ENCODE measurements at regions not wholly inside any gene's neighbourhood (a gene's known extent, or its start where the extent isn't known, plus 50 kb on each side); places are given as distances from the start of the nearest gene placed in this dataset.

DNA sequence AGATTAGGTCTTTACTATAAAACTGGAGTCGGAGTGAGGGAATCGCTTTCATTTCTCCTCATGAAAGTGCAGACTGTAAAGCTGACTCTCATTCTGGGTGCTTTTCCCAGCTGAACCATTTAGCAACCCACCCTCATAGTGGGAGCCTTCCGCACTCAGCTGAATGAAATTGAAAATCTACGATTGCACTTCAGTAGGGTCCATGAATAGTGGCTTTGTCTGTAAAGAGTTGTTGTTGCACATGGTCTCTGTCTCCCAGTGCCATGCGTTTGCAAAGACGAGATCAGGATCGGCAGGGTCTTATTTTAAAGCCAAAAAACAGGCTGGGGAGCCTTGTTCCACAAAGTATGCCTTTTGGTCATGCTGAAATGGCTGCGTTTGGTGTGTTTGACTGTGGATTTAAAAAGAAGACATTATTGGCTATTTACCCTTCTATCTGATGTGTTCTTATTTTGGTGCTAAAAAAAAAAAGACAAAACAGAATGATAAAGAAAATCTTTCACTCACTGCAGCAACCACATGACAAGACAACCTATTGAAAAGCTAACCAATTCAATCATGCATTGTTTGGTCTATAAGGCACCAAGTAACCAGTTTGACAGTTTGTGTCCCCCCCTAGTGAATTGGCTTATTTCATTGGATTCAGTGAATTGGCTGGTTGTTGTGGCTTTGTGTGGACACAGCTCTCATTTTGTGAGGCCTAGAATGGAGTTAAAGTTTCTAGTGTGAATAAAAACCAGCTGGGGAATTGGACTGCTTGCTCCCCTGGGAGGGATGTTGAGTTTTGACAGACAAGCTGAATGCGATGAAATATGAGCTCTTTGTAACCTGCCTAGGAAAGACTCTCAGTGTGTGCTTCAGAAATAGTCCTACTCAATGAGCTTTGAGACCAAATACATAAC, 65.6 kb downstream of the ARHGAP35 start:
- Histone ChIP-seq H3K4me2 (ENCODE audit: insufficient read depth, low read length) (no peak overlapping the region), H3K27me3 (ENCODE audit: insufficient read depth, low read length, poor library complexity) (no peaks in the 10 kb centered on the region), H3K4me1 (ENCODE audit: insufficient read depth, low read length) (no peaks in the 10 kb centered on the region), H3K36me3 (ENCODE audit: insufficient read depth, low read length) (peaks cover 44% of the 10 kb centered on the region), H4K20me1 (ENCODE audit: insufficient read depth, low read length) (peaks cover 57% of the 10 kb centered on the region), H3K27ac (ENCODE audit: low read length) (no peak overlapping the region), H3K9me3 (ENCODE audit: insufficient read depth, low read length, severe bottlenecking) (no peaks in the 10 kb centered on the region), H3K4me3 (ENCODE audit: low read depth in 1 of 2, low read length in 2 of 2) (no peak overlapping the region), H3K9ac (ENCODE audit: low read depth, low read length) (no peak overlapping the region), H3K79me2 (ENCODE audit: insufficient read depth, low read length) (peaks cover 92% of the 10 kb centered on the region), H2AFZ (ENCODE audit: low read depth, low read length) (no peak overlapping the region)
- ATAC-seq (ENCODE audit: insufficient read depth, low read depth) (no peak), DNase-seq (no peak)
- TF ChIP-seq, protein P1, sequence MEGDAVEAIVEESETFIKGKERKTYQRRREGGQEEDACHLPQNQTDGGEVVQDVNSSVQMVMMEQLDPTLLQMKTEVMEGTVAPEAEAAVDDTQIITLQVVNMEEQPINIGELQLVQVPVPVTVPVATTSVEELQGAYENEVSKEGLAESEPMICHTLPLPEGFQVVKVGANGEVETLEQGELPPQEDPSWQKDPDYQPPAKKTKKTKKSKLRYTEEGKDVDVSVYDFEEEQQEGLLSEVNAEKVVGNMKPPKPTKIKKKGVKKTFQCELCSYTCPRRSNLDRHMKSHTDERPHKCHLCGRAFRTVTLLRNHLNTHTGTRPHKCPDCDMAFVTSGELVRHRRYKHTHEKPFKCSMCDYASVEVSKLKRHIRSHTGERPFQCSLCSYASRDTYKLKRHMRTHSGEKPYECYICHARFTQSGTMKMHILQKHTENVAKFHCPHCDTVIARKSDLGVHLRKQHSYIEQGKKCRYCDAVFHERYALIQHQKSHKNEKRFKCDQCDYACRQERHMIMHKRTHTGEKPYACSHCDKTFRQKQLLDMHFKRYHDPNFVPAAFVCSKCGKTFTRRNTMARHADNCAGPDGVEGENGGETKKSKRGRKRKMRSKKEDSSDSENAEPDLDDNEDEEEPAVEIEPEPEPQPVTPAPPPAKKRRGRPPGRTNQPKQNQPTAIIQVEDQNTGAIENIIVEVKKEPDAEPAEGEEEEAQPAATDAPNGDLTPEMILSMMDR (IDR thresholded peaks at IDR 0.05; ENCODE audit: borderline replicate concordance, extremely low read depth, low read length, poor library complexity, severe bottlenecking) = no peak
- TF ChIP-seq EZH2 (IDR thresholded peaks at IDR 0.05; ENCODE audit: borderline replicate concordance, low read depth, low read length, severe bottlenecking) = no peak

DNA sequence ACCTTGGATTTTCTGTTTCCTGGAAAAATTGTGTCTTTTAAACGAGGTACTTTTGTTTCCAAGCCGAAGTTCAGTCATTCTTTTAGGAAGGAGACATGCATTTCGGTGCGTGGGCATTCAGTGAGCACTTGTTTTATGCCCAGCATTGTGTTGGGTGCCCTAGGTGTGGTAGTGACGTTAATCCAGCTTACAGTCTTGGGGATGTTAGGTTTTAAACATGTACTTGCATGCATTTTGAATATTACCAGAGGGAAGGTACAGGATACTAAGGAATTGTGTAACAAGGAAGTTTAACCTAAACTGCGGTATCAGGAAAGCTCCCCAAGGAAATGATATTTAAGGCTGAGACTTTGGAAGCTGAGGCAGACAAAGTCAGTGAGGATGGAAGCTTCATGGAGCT, 66.3 kb downstream of the ARHGAP35 start:
- Histone ChIP-seq H3K27ac (ENCODE audit: low read length) (no peak overlapping the region), H3K4me1 (ENCODE audit: insufficient read depth, low read length) (no peaks in the 10 kb centered on the region), H3K4me2 (ENCODE audit: insufficient read depth, low read length) (no peak overlapping the region), H3K9me3 (ENCODE audit: insufficient read depth, low read length, severe bottlenecking) (no peaks in the 10 kb centered on the region), H3K4me3 (ENCODE audit: low read depth in 1 of 2, low read length in 2 of 2) (no peak overlapping the region), H3K36me3 (ENCODE audit: insufficient read depth, low read length) (peaks cover 37% of the 10 kb centered on the region), H4K20me1 (ENCODE audit: insufficient read depth, low read length) (peaks cover 54% of the 10 kb centered on the region), H3K9ac (ENCODE audit: low read depth, low read length) (no peak overlapping the region), H3K79me2 (ENCODE audit: insufficient read depth, low read length) (peaks cover 92% of the 10 kb centered on the region), H3K27me3 (ENCODE audit: insufficient read depth, low read length, poor library complexity) (no peaks in the 10 kb centered on the region), H2AFZ (ENCODE audit: low read depth, low read length) (no peak overlapping the region)
- ATAC-seq (ENCODE audit: insufficient read depth, low read depth) (no peak), DNase-seq (no peak)
- no peak for TF ChIP-seq EZH2 (IDR thresholded peaks at IDR 0.05; ENCODE audit: borderline replicate concordance, low read depth, low read length, severe bottlenecking)
- TF ChIP-seq, protein P1 (IDR thresholded peaks at IDR 0.05; ENCODE audit: borderline replicate concordance, extremely low read depth, low read length, poor library complexity, severe bottlenecking) = no peak

DNA sequence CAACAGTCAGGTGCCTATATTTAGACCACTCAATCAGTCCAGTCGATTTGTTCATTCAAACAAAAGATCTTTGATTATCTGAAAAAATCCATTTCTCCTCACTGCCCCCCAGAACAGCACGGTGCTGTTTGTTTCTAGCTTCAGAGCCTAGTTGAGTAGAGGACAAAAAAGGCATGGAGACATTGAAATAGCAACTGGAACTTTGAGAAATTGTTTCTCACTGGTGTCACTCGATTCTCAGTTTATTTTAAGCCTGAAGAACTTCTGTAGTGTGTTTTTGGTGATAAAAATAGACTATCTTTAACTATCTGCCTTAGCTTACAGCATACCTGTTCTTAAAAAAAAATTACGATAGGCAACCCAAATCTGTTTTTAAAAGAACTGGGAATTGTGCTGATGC, 67.1 kb downstream of the ARHGAP35 start:
- Histone ChIP-seq H3K36me3 (ENCODE audit: insufficient read depth, low read length) (peaks cover 30% of the 10 kb centered on the region), H3K27ac (ENCODE audit: low read length) (no peak overlapping the region), H3K4me2 (ENCODE audit: insufficient read depth, low read length) (no peak overlapping the region), H3K79me2 (ENCODE audit: insufficient read depth, low read length) (peaks cover 92% of the 10 kb centered on the region), H3K9ac (ENCODE audit: low read depth, low read length) (no peak overlapping the region), H3K4me3 (ENCODE audit: low read depth in 1 of 2, low read length in 2 of 2) (no peak overlapping the region), H4K20me1 (ENCODE audit: insufficient read depth, low read length) (peaks cover 54% of the 10 kb centered on the region), H2AFZ (ENCODE audit: low read depth, low read length) (no peak overlapping the region), H3K4me1 (ENCODE audit: insufficient read depth, low read length) (no peaks in the 10 kb centered on the region; the same call in 1 of the 2 replicates), H3K27me3 (ENCODE audit: insufficient read depth, low read length, poor library complexity) (no peaks in the 10 kb centered on the region), H3K9me3 (ENCODE audit: insufficient read depth, low read length, severe bottlenecking) (no peaks in the 10 kb centered on the region)
- ATAC-seq (ENCODE audit: insufficient read depth, low read depth) (no peak), DNase-seq (no peak)
- TF ChIP-seq EZH2 (IDR thresholded peaks at IDR 0.05; ENCODE audit: borderline replicate concordance, low read depth, low read length, severe bottlenecking) = no peak
- TF ChIP-seq, protein P1 (IDR thresholded peaks at IDR 0.05; ENCODE audit: borderline replicate concordance, extremely low read depth, low read length, poor library complexity, severe bottlenecking) = no peak
